GM12892 (cell line): ENCODE measurements at regions not wholly inside any gene's neighbourhood (a gene's known extent, or its start where the extent isn't known, plus 50 kb on each side); places are given as distances from the start of the nearest gene placed in this dataset.

ENCODE experiments used
- DNase-seq: peaks from one replicate; pipeline ENCODE4 v3.0.0; 2011; ENCODE audit not compliant: insufficient read length
- FAIRE-seq: peaks from 2 replicates; lab custom pipeline; 2011; peaks lifted over from hg19 to GRCh38; lab: Jason Lieb, UNC
- POLR2A ChIP-seq: IDR thresholded peaks from 2 replicates; pipeline ENCODE4 v1.6.1; 2011; ENCODE audit warnings: low read depth, low read length, control low read depth
- POLR2AphosphoS5 ChIP-seq: IDR thresholded peaks from 2 replicates; pipeline ENCODE4 v1.6.1; 2011; ENCODE audit warnings: low read depth, low read length, control low read depth
- TAF1 ChIP-seq: IDR thresholded peaks from 2 replicates; pipeline ENCODE4 v1.6.1; 2011; ENCODE audit warnings: low read depth, mild to moderate bottlenecking, control low read depth, low read length, borderline replicate concordance

- no peak for FAIRE-seq
- no peak for TF ChIP-seq POLR2A
- TF ChIP-seq TAF1 = no peak
- TF ChIP-seq POLR2AphosphoS5 = no peak
- no peak for DNase-seq
Observed at GRCh38 chr2:14321357-14321756, 311.2 kb upstream of the LRATD1 start.

- no peak for DNase-seq
- FAIRE-seq = no peak
- TF ChIP-seq POLR2A (no peak), POLR2AphosphoS5 (no peak), TAF1 (no peak)
Observed at GRCh38 chr2:14322306-14322705, 310.2 kb upstream of the LRATD1 start.

- DNase-seq = no peak
- no peak for FAIRE-seq
- TF ChIP-seq POLR2AphosphoS5 = no peak
- TF ChIP-seq TAF1 = no peak
- no peak for TF ChIP-seq POLR2A
Observed at GRCh38 chr2:14324308-14324707, 308.2 kb upstream of the LRATD1 start.

GRCh38 chr2:14330884-14331283 is 301.6 kb upstream of the LRATD1 start:
- FAIRE-seq (no peak), DNase-seq (no peak)
- TF ChIP-seq POLR2AphosphoS5 (no peak), TAF1 (no peak), POLR2A (no peak)

GRCh38 chr2:14336759-14337382 is 295.6 kb upstream of the LRATD1 start:
- TF ChIP-seq POLR2A = no peak
- no peak for TF ChIP-seq POLR2AphosphoS5
- TF ChIP-seq TAF1 = no peak
- DNase-seq = no peak
- FAIRE-seq = no peak

- FAIRE-seq = no peak
Observed at GRCh38 chr2:14340703-14341102, 291.8 kb upstream of the LRATD1 start.

GRCh38 chr2:14342313-14342712 is 290.2 kb upstream of the LRATD1 start:
- FAIRE-seq = no peak
- DNase-seq = no peak

More at GRCh38 chr2:14340703-14341102, 291.8 kb upstream of the LRATD1 start:
- no peak for TF ChIP-seq POLR2AphosphoS5
- TF ChIP-seq POLR2A = no peak
- no peak for TF ChIP-seq TAF1
- DNase-seq = no peak

GRCh38 chr2:14344355-14344754 is 288.2 kb upstream of the LRATD1 start:
- DNase-seq (no peak), FAIRE-seq (no peak)
- TF ChIP-seq TAF1 (no peak), POLR2AphosphoS5 (no peak), POLR2A (no peak)

More at GRCh38 chr2:14342313-14342712, 290.2 kb upstream of the LRATD1 start:
- TF ChIP-seq POLR2AphosphoS5 (no peak), POLR2A (no peak), TAF1 (no peak)

- DNase-seq = no peak
- TF ChIP-seq POLR2A (no peak), TAF1 (no peak), POLR2AphosphoS5 (no peak)
- no peak for FAIRE-seq
Observed at GRCh38 chr2:14348247-14348646, 284.3 kb upstream of the LRATD1 start.

GRCh38 chr2:14350856-14351255 is 281.7 kb upstream of the LRATD1 start:
- FAIRE-seq (no peak), DNase-seq (no peak)
- TF ChIP-seq POLR2AphosphoS5 (no peak), TAF1 (no peak), POLR2A (no peak)

- no peak for TF ChIP-seq POLR2AphosphoS5
- no peak for TF ChIP-seq TAF1
- no peak for TF ChIP-seq POLR2A
- FAIRE-seq (no peak), DNase-seq (no peak)
Observed at GRCh38 chr2:14352067-14352466, 280.4 kb upstream of the LRATD1 start.

- FAIRE-seq = no peak
- no peak for TF ChIP-seq POLR2A
- TF ChIP-seq POLR2AphosphoS5 = no peak
- no peak for TF ChIP-seq TAF1
- DNase-seq = no peak
Observed at GRCh38 chr2:14354231-14354630, 278.3 kb upstream of the LRATD1 start.

- FAIRE-seq (no peak), DNase-seq (no peak)
- TF ChIP-seq POLR2AphosphoS5 (no peak), POLR2A (no peak), TAF1 (no peak)
Observed at GRCh38 chr2:14355102-14355501, 277.4 kb upstream of the LRATD1 start.
